ENCODE measurements at regions not wholly inside any gene's neighbourhood (a gene's known extent, or its start where the extent isn't known, plus 50 kb on each side); places are given as distances from the start of the nearest gene placed in this dataset.

- intact Hi-C loops (cut with DNase I), result no loop called here
- DNase-seq, result no peak
Observed at GRCh38 chr22:22741843-22742242, 97.4 kb downstream of the GGTLC2 start.

- no peak for DNase-seq
- intact Hi-C loops (cut with DNase I), result no loop called here
Observed at GRCh38 chr22:22742641-22743040, 98.2 kb downstream of the GGTLC2 start.

- intact Hi-C loops (cut with DNase I), result no loop called here
- no peak for DNase-seq
Observed at GRCh38 chr22:22743128-22743760, 98.8 kb downstream of the GGTLC2 start.

GRCh38 chr22:22744412-22745224 lies 100.2 kb downstream of the GGTLC2 start:
- intact Hi-C loops (cut with DNase I), result no loop called here

GRCh38 chr22:22745225-22746060 lies 101.0 kb downstream of the GGTLC2 start:
- DNase-seq, result peak in 6 of 10 donors; percentile 24 to 92 (median 36)
- intact Hi-C loops (cut with DNase I), result no loop called here

More at GRCh38 chr22:22744412-22745224, 100.2 kb downstream of the GGTLC2 start:
- DNase-seq, result no peak

- intact Hi-C loops (cut with DNase I), result no loop called here
- DNase-seq, result no peak
Observed at GRCh38 chr22:22746061-22746962, 101.9 kb downstream of the GGTLC2 start.

- DNase-seq, result no peak
- intact Hi-C loops (cut with DNase I), result no loop called here
Observed at GRCh38 chr22:22746963-22747933, 102.8 kb downstream of the GGTLC2 start.

GRCh38 chr22:22748297-22748743 lies 103.9 kb downstream of the GGTLC2 start:
- DNase-seq, result peak in 5 of 10 donors; percentile 32 to 50 (median 46)
- intact Hi-C loops (cut with DNase I), result no loop called here

GRCh38 chr22:22748756-22749155 lies 104.3 kb downstream of the GGTLC2 start:
- DNase-seq, result no peak
- intact Hi-C loops (cut with DNase I), result no loop called here

GRCh38 chr22:22749167-22749758 lies 104.8 kb downstream of the GGTLC2 start:
- DNase-seq, result no peak
- intact Hi-C loops (cut with DNase I), result no loop called here

- intact Hi-C loops (cut with DNase I), result loop anchor here (2.0 kb wide), 1 partner anchor 40 kb away; no protein-coding TSS in a partner anchor
- DNase-seq, result no peak
Observed at GRCh38 chr22:22750335-22751042, 106.1 kb downstream of the GGTLC2 start.

GRCh38 chr22:22751043-22751603 lies 106.7 kb downstream of the GGTLC2 start:
- intact Hi-C loops (cut with DNase I), result loop anchor here (2.0 kb wide), 1 partner anchor 40 kb away; no protein-coding TSS in a partner anchor
- DNase-seq, result no peak

- intact Hi-C loops (cut with DNase I), result no loop called here
- DNase-seq, result no peak
Observed at GRCh38 chr22:22752199-22752555, 107.8 kb downstream of the GGTLC2 start.

- intact Hi-C loops (cut with DNase I), result no loop called here
- DNase-seq, result peak in 1 of 10 donors; percentile 52
Observed at GRCh38 chr22:22752556-22753477, 108.4 kb downstream of the GGTLC2 start.

- intact Hi-C loops (cut with DNase I), result no loop called here
Observed at GRCh38 chr22:22753526-22754267, 109.3 kb downstream of the GGTLC2 start.

GRCh38 chr22:22754268-22754657 lies 109.8 kb downstream of the GGTLC2 start:
- intact Hi-C loops (cut with DNase I), result no loop called here
- peak in 1 of 10 donors; percentile 3 for DNase-seq

More at GRCh38 chr22:22753526-22754267, 109.3 kb downstream of the GGTLC2 start:
- peak in 5 of 10 donors; percentile 24 to 90 (median 41) for DNase-seq
